HCT116 (cell line): ENCODE measurements at regions not wholly inside any gene's neighbourhood (a gene's known extent, or its start where the extent isn't known, plus 50 kb on each side); places are given as distances from the start of the nearest gene placed in this dataset.

Experiments
- ATAC-seq: fragments of 200-7000 bp; cut with Tn5 transposase; 2 replicates; pipeline ENCODE4 v1.9.1; 2020; ENCODE audit warnings: mild to moderate bottlenecking, moderate library complexity
- BruUV-seq: library from RNA; stranded (reverse); fragments of 400-500 nt; replicated peaks from 2 replicates; lab custom pipeline; 2021; lab: Mats Ljungman, UMichigan
- CTCF ChIA-PET: fragments of 300-600 bp; sonication (Branson Sonifier 250); formaldehyde crosslinking; loops from one replicate; lab custom pipeline; 2021; ENCODE audit warnings: antibody characterized with exemption; lab: Charles Lee
- POLR2A ChIA-PET: fragments of 300-600, 350-600 bp; sonication (Branson Sonifier 250); formaldehyde crosslinking; loops from one replicate; lab custom pipeline; 2021; ENCODE audit warnings: antibody characterized with exemption; lab: Charles Lee
- RAD21 ChIA-PET, 2 experiments: fragments of 300-600 bp; sonication (Branson Sonifier 250); formaldehyde crosslinking; loops; one replicate each; lab custom pipeline; 2023; ENCODE audit warnings: low total read pairs in 2 of 2; ENCODE audit not compliant: uncharacterized antibody in 2 of 2, unreplicated experiment in 2 of 2, low non-redundant PET in 1 of 2; lab: Charles Lee
- DNase-seq: peaks from one replicate; pipeline ENCODE4 v3.0.0-alpha.2; 2010; ENCODE audit warnings: low read depth, low spot score
- H2AFZ ChIP-seq: fragments of 200-600 bp; shearing (Covaris generic), sonication (generic); 2 replicates; pipeline ENCODE4 v1.6.1; 2017; ENCODE audit warnings: low read depth, mixed run types, mixed read lengths, antibody characterized with exemption, low read length; ENCODE audit not compliant: poor library complexity, severe bottlenecking
- H3K27ac ChIP-seq: 2 replicates; pipeline ENCODE4 v1.5.1; 2012; ENCODE audit warnings: low read depth, low read length
- H3K27me3 ChIP-seq: fragments of 200-600 bp; sonication (generic); 2 replicates; pipeline ENCODE4 v1.6.1; 2016; ENCODE audit warnings: mixed run types, low read length, mixed read lengths; ENCODE audit not compliant: insufficient read depth
- H3K36me3 ChIP-seq, 2 experiments: fragments of 200-500 bp in 1 of 2; fragments of 200-600 bp in 1 of 2; sonication (Bioruptor generic) in 1 of 2; sonication (generic) in 1 of 2; 2 replicates each; pipeline versions ENCODE4 v1.5.1 to v1.6.1; 2014 to 2016; ENCODE audit warnings: low read length in 2 of 2, inconsistent platforms in 1 of 2, mixed read lengths in 1 of 2, mixed run types in 1 of 2; ENCODE audit not compliant: insufficient read depth in 2 of 2, control insufficient read depth in 1 of 2
- H3K4me1 ChIP-seq, 2 experiments: fragments of 200-600 bp in 1 of 2; sonication (generic) in 1 of 2; 2 replicates each; pipeline versions ENCODE4 v1.5.1 to v1.6.1; 2012 to 2017; ENCODE audit warnings: low read length in 2 of 2, inconsistent platforms in 1 of 2, mild to moderate bottlenecking in 1 of 2, mixed read lengths in 1 of 2, mixed run types in 1 of 2, moderate library complexity in 1 of 2; ENCODE audit not compliant: insufficient read depth in 2 of 2, control insufficient read depth in 1 of 2
- H3K4me2 ChIP-seq: fragments of 200-600 bp; sonication (generic); 2 replicates; pipeline ENCODE4 v1.6.1; 2017; ENCODE audit warnings: mixed run types, low read length, mixed read lengths
- H3K4me3 ChIP-seq, 2 experiments: fragments of 200-600 bp in 1 of 2; sonication (generic) in 1 of 2; replicated peaks in 1 of 2; 2 replicates each; pipeline ENCODE4 v1.5.1; 2011 to 2016; ENCODE audit warnings: low read length in 2 of 2, control low read depth in 1 of 2, low read depth in 1 of 2, mild to moderate bottlenecking in 1 of 2, mixed read lengths in 1 of 2, mixed run types in 1 of 2
- H3K79me2 ChIP-seq: fragments of 200-600 bp; sonication (generic); 2 replicates; pipeline ENCODE4 v1.6.1; 2017; ENCODE audit warnings: mild to moderate bottlenecking, mixed run types, low read length, moderate library complexity, mixed read lengths; ENCODE audit not compliant: insufficient read depth
- H3K9ac ChIP-seq: fragments of 200-600 bp; sonication (generic); 2 replicates; pipeline ENCODE4 v1.6.1; 2016; ENCODE audit warnings: low read length, mixed read lengths
- H3K9me2 ChIP-seq: fragments of 200-600 bp; sonication (generic), shearing (Covaris generic); 2 replicates; pipeline ENCODE4 v1.6.1; 2017; ENCODE audit warnings: mixed run types, mild to moderate bottlenecking, moderate library complexity; ENCODE audit not compliant: insufficient read depth
- H3K9me3 ChIP-seq, 2 experiments: fragments of 200-500 bp in 1 of 2; fragments of 200-600 bp in 1 of 2; sonication (Bioruptor generic) in 1 of 2; sonication (generic) in 1 of 2; 2 replicates each; pipeline ENCODE4 v1.6.1; 2014 to 2017; ENCODE audit warnings: low read length in 2 of 2, mixed read lengths in 2 of 2, inconsistent platforms in 1 of 2, low read depth in 1 of 2, mild to moderate bottlenecking in 1 of 2, mixed run types in 1 of 2, moderate library complexity in 1 of 2; ENCODE audit not compliant: control insufficient read depth in 1 of 2, insufficient read depth in 1 of 2
- H4K20me1 ChIP-seq: fragments of 200-600 bp; sonication (generic), shearing (Covaris generic); 2 replicates; pipeline ENCODE4 v1.6.1; 2017; ENCODE audit warnings: mixed run types, mild to moderate bottlenecking, moderate library complexity; ENCODE audit not compliant: insufficient read depth
- CBX3 ChIP-seq: IDR thresholded peaks from 2 replicates; pipeline ENCODE4 v1.6.1; 2012; ENCODE audit warnings: low read depth
- CEBPB ChIP-seq: IDR thresholded peaks from 2 replicates; pipeline ENCODE4 v1.6.1; 2012; ENCODE audit warnings: low read depth
- EGR1 ChIP-seq: IDR thresholded peaks from 2 replicates; pipeline ENCODE4 v1.6.1; 2012; ENCODE audit warnings: low read depth
- EZH2 ChIP-seq: fragments of 200-600 bp; sonication (generic); IDR thresholded peaks from 2 replicates; pipeline ENCODE4 v1.6.1; 2017; ENCODE audit warnings: antibody characterized with exemption, mixed run types
- EZH2phosphoT487 ChIP-seq: fragments of 200-600 bp; IDR thresholded peaks from 2 replicates; pipeline ENCODE4 v1.6.1; 2018; ENCODE audit warnings: antibody characterized with exemption, borderline replicate concordance
- JUND ChIP-seq: IDR thresholded peaks from 2 replicates; pipeline ENCODE4 v1.6.1; 2012
- POLR2A ChIP-seq: IDR thresholded peaks from 2 replicates; pipeline ENCODE4 v1.7.0; 2011; ENCODE audit warnings: borderline replicate concordance; ENCODE audit not compliant: insufficient read depth, insufficient read length; ENCODE audit errors: extremely low read depth
- RAD21 ChIP-seq: IDR thresholded peaks from 2 replicates; pipeline ENCODE4 v1.6.1; 2012; ENCODE audit warnings: low read depth, mild to moderate bottlenecking
- SIN3A ChIP-seq: IDR thresholded peaks from 2 replicates; pipeline ENCODE4 v1.6.1; 2012; ENCODE audit warnings: low read depth
- SP1 ChIP-seq: IDR thresholded peaks from 2 replicates; pipeline ENCODE4 v1.6.1; 2012; ENCODE audit warnings: low read depth
- SRF ChIP-seq: IDR thresholded peaks from 2 replicates; pipeline ENCODE4 v1.6.1; 2012; ENCODE audit warnings: low read depth
- YY1 ChIP-seq: IDR thresholded peaks from 2 replicates; pipeline ENCODE4 v1.6.1; 2011; ENCODE audit warnings: low read length, low read depth, moderate library complexity, mild to moderate bottlenecking; ENCODE audit not compliant: insufficient replicate concordance; ENCODE audit errors: extremely low read depth
- ZFX ChIP-seq: fragments of 450-650 bp; IDR thresholded peaks from 2 replicates; pipeline ENCODE4 v1.6.1; 2017
- ZNF274 ChIP-seq: fragments of 200-500 bp; sonication (Bioruptor generic); IDR thresholded peaks from 2 replicates; pipeline ENCODE4 v1.6.1; 2014; ENCODE audit warnings: mild to moderate bottlenecking, low read depth, low read length, inconsistent platforms
- intact Hi-C: fragments of 100-400 bp; cut with micrococcal nuclease; formaldehyde crosslinking; loops from 2 replicates; pipeline ENCODE4 v1.10.0; 2022
- TF ChIP-seq, protein P1 (sequence below): IDR thresholded peaks from 2 replicates; pipeline ENCODE4 v1.6.1; 2012; ENCODE audit warnings: low read depth
- TF ChIP-seq, protein P2 (sequence below): IDR thresholded peaks from 2 replicates; pipeline ENCODE4 v1.6.1; 2012
- TF ChIP-seq, protein P3 (sequence below), 3 experiments: fragments of 200-600 bp in 1 of 3; sonication (generic) in 1 of 3; IDR thresholded peaks in 2 of 3; conservative IDR thresholded peaks in 1 of 3; 2 replicates each; pipeline ENCODE4 v1.5.1; 2012 to 2017; ENCODE audit warnings: low read depth in 2 of 3, low read length in 2 of 3, antibody characterized with exemption in 1 of 3, borderline replicate concordance in 1 of 3, control low read depth in 1 of 3, mild to moderate bottlenecking in 1 of 3, mixed read lengths in 1 of 3, mixed run types in 1 of 3, moderate library complexity in 1 of 3; ENCODE audit not compliant: insufficient read depth in 1 of 3

DNA sequence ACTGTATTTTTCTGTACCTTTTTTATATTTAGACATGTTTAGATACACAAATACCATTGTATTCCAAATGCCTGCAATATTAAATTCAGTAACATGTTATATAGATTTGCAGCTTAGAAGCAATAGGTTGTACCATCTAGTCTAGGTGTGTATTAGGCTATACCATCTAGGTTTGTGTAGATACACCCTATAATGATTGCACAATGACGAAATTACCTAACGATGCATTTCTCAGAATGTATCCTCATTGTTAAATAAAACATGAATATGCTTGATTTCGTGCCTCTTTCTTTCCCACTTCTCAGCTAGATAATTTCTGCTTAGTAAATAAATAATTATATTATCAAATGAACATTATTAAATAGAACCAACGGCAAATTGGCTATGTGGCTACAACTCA is 653.0 kb downstream of the EPM2A start (continued):
- TF ChIP-seq, protein P1, sequence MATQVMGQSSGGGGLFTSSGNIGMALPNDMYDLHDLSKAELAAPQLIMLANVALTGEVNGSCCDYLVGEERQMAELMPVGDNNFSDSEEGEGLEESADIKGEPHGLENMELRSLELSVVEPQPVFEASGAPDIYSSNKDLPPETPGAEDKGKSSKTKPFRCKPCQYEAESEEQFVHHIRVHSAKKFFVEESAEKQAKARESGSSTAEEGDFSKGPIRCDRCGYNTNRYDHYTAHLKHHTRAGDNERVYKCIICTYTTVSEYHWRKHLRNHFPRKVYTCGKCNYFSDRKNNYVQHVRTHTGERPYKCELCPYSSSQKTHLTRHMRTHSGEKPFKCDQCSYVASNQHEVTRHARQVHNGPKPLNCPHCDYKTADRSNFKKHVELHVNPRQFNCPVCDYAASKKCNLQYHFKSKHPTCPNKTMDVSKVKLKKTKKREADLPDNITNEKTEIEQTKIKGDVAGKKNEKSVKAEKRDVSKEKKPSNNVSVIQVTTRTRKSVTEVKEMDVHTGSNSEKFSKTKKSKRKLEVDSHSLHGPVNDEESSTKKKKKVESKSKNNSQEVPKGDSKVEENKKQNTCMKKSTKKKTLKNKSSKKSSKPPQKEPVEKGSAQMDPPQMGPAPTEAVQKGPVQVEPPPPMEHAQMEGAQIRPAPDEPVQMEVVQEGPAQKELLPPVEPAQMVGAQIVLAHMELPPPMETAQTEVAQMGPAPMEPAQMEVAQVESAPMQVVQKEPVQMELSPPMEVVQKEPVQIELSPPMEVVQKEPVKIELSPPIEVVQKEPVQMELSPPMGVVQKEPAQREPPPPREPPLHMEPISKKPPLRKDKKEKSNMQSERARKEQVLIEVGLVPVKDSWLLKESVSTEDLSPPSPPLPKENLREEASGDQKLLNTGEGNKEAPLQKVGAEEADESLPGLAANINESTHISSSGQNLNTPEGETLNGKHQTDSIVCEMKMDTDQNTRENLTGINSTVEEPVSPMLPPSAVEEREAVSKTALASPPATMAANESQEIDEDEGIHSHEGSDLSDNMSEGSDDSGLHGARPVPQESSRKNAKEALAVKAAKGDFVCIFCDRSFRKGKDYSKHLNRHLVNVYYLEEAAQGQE = no peak
- TF ChIP-seq POLR2A (no peak), YY1 (no peak)
- TF ChIP-seq, protein P2, sequence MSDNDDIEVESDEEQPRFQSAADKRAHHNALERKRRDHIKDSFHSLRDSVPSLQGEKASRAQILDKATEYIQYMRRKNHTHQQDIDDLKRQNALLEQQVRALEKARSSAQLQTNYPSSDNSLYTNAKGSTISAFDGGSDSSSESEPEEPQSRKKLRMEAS = no peak

DNA sequence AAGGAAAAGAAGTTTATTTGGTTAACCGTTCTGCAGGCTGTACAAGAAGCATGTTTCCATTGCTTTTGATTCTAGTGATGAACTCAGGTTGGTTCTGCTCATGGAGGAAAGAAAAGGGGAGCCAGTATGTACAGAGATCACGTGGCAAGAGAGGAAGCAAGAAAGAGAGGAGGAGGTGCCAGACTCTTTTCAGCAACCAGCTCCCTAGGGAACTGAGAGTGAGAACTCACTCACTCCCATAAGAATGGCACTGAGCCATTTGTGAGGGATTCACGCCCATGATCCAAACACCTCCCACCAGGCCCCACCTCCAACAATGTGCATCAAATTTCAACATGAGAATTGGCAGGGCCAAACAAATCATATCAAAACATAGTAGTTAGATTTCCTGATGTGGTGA is 649.1 kb downstream of the EPM2A start:
- 0 out of 2 replicates have a peak, but pooled peaks cover 3% of the 10 kb centered on the region for H3K9me2 ChIP-seq
- no peak for DNase-seq

More for the DNA sequence above, 649.1 kb downstream of the EPM2A start:
- Histone ChIP-seq H3K4me2 (no peak overlapping the region), H3K4me1 (no peaks in the 10 kb centered on the region), H3K4me3 (no peak overlapping the region), H4K20me1 (no peaks in the 10 kb centered on the region), H3K36me3 (no peaks in the 10 kb centered on the region), H3K9ac (no peak overlapping the region), H2AFZ (no peak overlapping the region), H3K27ac (no peak overlapping the region), H3K79me2 (no peaks in the 10 kb centered on the region), H3K27me3 (no peaks in the 10 kb centered on the region), H3K9me3 (no peaks in the 10 kb centered on the region)
- ChIA-PET POLR2A (no interaction called here), CTCF (no interaction called here), RAD21 (no interaction called here)
- no peak for TF ChIP-seq ZFX
- no peak for TF ChIP-seq SRF
- no peak for TF ChIP-seq CEBPB
- no peak for TF ChIP-seq JUND
- TF ChIP-seq, protein P3, sequence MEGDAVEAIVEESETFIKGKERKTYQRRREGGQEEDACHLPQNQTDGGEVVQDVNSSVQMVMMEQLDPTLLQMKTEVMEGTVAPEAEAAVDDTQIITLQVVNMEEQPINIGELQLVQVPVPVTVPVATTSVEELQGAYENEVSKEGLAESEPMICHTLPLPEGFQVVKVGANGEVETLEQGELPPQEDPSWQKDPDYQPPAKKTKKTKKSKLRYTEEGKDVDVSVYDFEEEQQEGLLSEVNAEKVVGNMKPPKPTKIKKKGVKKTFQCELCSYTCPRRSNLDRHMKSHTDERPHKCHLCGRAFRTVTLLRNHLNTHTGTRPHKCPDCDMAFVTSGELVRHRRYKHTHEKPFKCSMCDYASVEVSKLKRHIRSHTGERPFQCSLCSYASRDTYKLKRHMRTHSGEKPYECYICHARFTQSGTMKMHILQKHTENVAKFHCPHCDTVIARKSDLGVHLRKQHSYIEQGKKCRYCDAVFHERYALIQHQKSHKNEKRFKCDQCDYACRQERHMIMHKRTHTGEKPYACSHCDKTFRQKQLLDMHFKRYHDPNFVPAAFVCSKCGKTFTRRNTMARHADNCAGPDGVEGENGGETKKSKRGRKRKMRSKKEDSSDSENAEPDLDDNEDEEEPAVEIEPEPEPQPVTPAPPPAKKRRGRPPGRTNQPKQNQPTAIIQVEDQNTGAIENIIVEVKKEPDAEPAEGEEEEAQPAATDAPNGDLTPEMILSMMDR (IDR thresholded peaks at IDR 0.05 in 2 of 3, conservative IDR thresholded peaks at IDR 0.05 in 1 of 3; ENCODE audit: borderline replicate concordance in 1 of 3, insufficient read depth in 1 of 3, low read depth in 2 of 3, low read length in 2 of 3) = no peak
- TF ChIP-seq SP1 = no peak
- TF ChIP-seq CBX3 = no peak
- no peak for TF ChIP-seq EZH2phosphoT487
- no peak for TF ChIP-seq YY1
- no peak for TF ChIP-seq EGR1
- no peak for TF ChIP-seq SIN3A
- TF ChIP-seq ZNF274 = no peak
- TF ChIP-seq, protein P1 = no peak
- TF ChIP-seq RAD21 = no peak
- TF ChIP-seq EZH2 = no peak
- ATAC-seq = no peak
- BruUV-seq = no TSS peak
- intact Hi-C loops = no loop called here
